ENCODE measurements at regions not wholly inside any gene's neighbourhood (a gene's known extent, or its start where the extent isn't known, plus 50 kb on each side); places are given as distances from the start of the nearest gene placed in this dataset.
"Not testable (repeated sequence)": the region's sequence is repeated elsewhere in the genome, so short reads cannot be mapped to it uniquely, and the experiment has no call there.

DNA sequence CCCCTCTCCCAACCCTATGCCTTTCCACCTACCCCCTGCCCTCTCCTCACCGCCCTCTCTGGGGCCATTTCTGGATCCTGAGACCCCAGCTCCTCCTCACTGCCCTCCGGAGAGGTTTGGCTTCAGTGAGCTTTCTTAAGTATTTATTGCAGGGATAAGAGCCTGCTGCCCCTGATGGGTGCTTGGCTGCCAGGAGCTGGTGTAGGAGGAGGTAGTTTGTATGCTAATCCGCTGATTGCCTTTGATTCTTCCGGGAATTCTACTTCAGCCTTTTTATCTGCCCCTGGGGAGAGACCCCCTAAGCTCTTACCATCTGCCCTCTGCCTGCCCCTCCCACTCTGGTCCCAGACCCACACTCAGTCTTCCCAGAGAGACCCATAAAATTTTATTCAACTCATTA is 263.5 kb upstream of the PODXL start:
- Histone ChIP-seq H3K4me1 (ENCODE audit: control insufficient read depth, insufficient read depth, low read length) (no peaks in the 10 kb centered on the region), H3K27me3 (ENCODE audit: control insufficient read depth, insufficient read depth) (no peaks in the 10 kb centered on the region), H3K9me3 (ENCODE audit: control insufficient read depth, low read length) (no peaks in the 10 kb centered on the region), H3K27ac (ENCODE audit: low read length) (no peak overlapping the region), H3K4me3 (ENCODE audit: low read length) (no peak overlapping the region)
- DNase-seq (no peak), ATAC-seq (no peak)
- WGBS = 46% methylated on average over 4 of the region's 4 CpGs
- intact Hi-C loops (cut with DNase I) = no loop called here

DNA sequence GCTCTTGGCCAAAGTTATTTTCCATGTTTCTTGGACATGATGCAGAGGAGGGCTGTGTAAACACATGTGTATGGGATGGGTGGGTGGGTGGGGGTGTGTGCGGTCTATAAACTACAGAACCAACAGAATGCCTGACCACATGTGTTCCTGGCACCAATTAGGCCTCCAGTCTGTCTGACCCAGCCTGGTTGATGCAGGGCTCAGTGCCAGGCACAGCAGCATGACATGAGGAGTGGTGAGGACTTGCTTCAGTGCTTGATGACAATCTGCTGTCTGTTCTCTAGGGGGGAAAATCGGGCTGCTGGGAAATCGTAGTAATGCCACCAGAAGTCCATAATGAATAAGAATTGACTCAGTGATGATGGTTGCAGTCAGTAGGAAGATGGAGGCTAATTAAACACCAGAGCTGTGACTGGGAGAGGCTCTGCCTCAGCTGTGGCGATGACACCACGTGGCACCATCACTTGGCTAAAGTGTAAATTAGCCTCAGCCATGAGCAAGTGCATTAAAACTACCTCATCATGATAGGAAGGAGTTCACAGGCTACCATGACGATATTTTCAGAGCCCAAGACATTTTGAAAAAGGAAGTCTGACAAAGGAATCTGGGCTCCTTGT is 260.1 kb upstream of the PODXL start:
- WGBS = 73% methylated on average over 6 of the region's 6 CpGs
- Histone ChIP-seq H3K4me1 (ENCODE audit: control insufficient read depth, insufficient read depth, low read length) (no peaks in the 10 kb centered on the region), H3K27me3 (ENCODE audit: control insufficient read depth, insufficient read depth) (no peaks in the 10 kb centered on the region), H3K4me3 (ENCODE audit: low read length) (no peak overlapping the region), H3K27ac (ENCODE audit: low read length) (no peak overlapping the region), H3K9me3 (ENCODE audit: control insufficient read depth, low read length) (no peaks in the 10 kb centered on the region)
- DNase-seq (no peak), ATAC-seq (no peak)
- intact Hi-C loops (cut with DNase I) = no loop called here

DNA sequence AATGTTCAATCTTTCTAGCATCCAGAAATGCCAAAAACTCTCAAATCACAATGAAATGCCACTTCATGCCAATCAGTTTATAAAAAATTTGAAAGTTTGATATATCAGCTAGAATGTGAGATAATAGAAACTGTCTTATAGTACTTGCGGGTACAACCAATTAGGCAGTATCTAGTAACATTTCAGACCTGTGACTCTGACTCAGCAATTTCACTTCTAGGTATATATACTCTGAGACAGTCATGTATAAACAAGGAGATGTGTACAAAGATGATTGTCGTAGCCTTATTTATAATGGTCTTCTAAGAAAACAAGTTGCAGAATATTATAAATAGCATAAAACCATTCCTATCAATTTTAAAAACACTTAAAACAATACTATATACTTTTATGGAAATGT is 252.3 kb upstream of the PODXL start:
- Histone ChIP-seq H3K4me3 (ENCODE audit: low read length) (no peak overlapping the region), H3K27ac (ENCODE audit: low read length) (no peak overlapping the region), H3K4me1 (ENCODE audit: control insufficient read depth, insufficient read depth, low read length) (no peaks in the 10 kb centered on the region), H3K9me3 (ENCODE audit: control insufficient read depth, low read length) (no peaks in the 10 kb centered on the region), H3K27me3 (ENCODE audit: control insufficient read depth, insufficient read depth) (peaks cover 4% of the 10 kb centered on the region)
- ATAC-seq (no peak), DNase-seq (no peak)
- intact Hi-C loops (cut with DNase I) = no loop called here
- WGBS = 88% methylated on average over 2 of the region's 2 CpGs

DNA sequence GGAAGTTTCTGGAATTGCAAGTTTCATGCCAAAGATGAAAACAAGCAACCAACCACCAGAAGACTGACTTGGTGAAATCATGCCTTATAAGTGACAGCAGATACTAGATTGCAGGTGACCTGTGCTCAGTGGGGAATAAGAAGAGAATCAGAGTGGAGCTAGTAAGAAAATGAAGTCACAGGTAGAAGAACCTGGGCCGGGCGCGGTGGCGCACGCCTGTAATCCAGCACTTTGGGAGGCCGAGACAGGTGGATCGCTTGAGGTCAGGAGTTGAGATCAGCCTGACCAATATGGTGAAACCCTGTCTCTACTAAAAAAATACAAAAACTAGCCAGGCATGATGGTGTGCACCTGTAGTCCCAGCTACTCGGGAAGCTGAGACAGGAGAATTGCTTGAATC is 251.7 kb upstream of the PODXL start:
- H3K9me3 ChIP-seq (ENCODE audit: control insufficient read depth, low read length); H3K4me3 ChIP-seq (ENCODE audit: low read length); intact Hi-C loops (cut with DNase I); DNase-seq; H3K27ac ChIP-seq (ENCODE audit: low read length); ATAC-seq; H3K27me3 ChIP-seq (ENCODE audit: control insufficient read depth, insufficient read depth); H3K4me1 ChIP-seq (ENCODE audit: control insufficient read depth, insufficient read depth, low read length): not testable (repeated sequence)
- WGBS = 91% methylated on average over 8 of the region's 8 CpGs

DNA sequence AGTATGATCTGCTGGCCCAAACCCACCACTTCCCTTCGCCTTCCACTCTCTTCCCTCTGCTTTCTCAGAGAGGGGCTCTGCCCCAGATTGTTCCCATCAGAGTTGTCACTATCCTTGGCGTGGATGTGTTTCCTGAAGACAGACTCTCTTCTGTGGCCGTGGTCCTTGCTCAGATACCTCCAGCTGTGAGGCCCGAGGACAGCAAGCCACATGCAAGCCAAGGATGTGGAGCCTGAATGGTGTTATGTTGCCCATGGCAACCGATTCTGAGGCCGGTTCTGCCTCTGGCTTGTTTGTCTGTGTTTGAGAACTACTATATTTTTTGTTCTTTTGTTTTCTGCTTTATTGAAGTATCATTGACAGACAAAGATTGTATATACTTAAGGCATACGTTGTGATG is 247.4 kb upstream of the PODXL start:
- ATAC-seq = no peak
- Histone ChIP-seq H3K4me1 (ENCODE audit: control insufficient read depth, insufficient read depth, low read length) (no peaks in the 10 kb centered on the region), H3K27ac (ENCODE audit: low read length) (no peak overlapping the region), H3K4me3 (ENCODE audit: low read length) (no peak overlapping the region), H3K27me3 (ENCODE audit: control insufficient read depth, insufficient read depth) (peaks cover 4% of the 10 kb centered on the region), H3K9me3 (ENCODE audit: control insufficient read depth, low read length) (no peaks in the 10 kb centered on the region)
- no peak for DNase-seq
- intact Hi-C loops (cut with DNase I) = no loop called here
- 55% methylated on average over 7 of the region's 7 CpGs for WGBS

DNA sequence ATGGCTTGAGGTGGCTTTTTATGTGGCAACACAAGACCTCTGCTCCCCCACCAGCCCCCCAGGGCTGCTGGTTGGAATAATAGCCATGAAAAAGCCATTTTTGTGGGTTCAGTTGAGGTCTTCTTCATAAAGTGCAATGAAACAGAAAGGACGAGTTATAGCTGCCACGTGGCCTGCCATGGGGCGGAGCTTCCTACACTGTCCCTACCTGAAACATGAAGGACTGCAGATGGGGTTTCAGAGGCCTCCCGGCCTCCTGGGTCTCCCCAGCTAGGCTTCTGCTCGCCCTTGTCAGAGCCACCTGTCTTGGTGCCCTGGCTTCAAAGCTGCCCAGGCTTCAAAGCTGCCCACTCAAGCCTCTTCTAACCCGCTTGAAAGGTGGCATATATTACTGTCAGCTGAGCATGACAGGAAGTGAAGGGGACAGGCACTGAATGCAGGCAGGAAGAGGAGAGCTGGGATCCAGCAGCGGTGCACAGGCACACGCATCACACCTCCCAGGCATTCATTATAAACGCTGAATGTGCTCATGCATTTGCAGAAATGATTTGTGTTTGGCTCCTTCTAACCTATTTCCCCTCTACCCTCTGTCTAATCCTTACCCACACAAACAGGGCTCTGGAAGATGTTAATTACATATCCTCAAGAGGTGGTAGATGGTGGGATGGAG is 245.9 kb upstream of the PODXL start:
- intact Hi-C loops (cut with DNase I) = no loop called here
- WGBS = 75% methylated on average over 9 of the region's 9 CpGs
- DNase-seq (no peak), ATAC-seq (peak in 1 of 2 donors; percentile 26)
- Histone ChIP-seq H3K27me3 (ENCODE audit: control insufficient read depth, insufficient read depth) (peaks cover 4% of the 10 kb centered on the region), H3K4me3 (ENCODE audit: low read length) (no peak overlapping the region), H3K9me3 (ENCODE audit: control insufficient read depth, low read length) (no peaks in the 10 kb centered on the region), H3K27ac (ENCODE audit: low read length) (no peak overlapping the region), H3K4me1 (ENCODE audit: control insufficient read depth, insufficient read depth, low read length) (no peaks in the 10 kb centered on the region)

DNA sequence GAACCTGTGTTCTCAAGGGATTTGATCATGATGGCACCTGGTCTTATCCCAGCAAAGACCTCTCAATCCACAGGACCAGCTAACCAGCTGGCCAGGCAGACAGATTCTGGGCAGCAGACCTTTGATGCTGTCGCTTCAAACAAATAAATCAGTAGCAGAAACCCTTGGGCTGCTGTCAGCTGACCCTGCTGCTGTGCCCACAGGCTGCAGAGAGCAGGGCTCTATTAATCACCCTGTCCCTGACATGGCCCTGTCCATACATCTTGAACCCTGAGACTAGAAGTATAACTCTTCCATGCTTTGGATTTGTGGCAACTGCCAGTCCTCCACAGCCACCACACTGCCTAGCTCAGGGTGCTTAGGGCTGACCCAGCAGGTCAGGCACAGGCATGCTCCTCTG is 244.1 kb upstream of the PODXL start:
- H3K9me3 ChIP-seq (ENCODE audit: control insufficient read depth, low read length) = no peaks in the 10 kb centered on the region
- no peak overlapping the region for H3K4me3 ChIP-seq (ENCODE audit: low read length)
- no peak overlapping the region for H3K27ac ChIP-seq (ENCODE audit: low read length)
- H3K27me3 ChIP-seq (ENCODE audit: control insufficient read depth, insufficient read depth) = no peaks in the 10 kb centered on the region
- intact Hi-C loops (cut with DNase I) = no loop called here
- 62% methylated on average over 1 of the region's 1 CpG for WGBS
- H3K4me1 ChIP-seq (ENCODE audit: control insufficient read depth, insufficient read depth, low read length) = no peaks in the 10 kb centered on the region
- DNase-seq (no peak), ATAC-seq (no peak)

DNA sequence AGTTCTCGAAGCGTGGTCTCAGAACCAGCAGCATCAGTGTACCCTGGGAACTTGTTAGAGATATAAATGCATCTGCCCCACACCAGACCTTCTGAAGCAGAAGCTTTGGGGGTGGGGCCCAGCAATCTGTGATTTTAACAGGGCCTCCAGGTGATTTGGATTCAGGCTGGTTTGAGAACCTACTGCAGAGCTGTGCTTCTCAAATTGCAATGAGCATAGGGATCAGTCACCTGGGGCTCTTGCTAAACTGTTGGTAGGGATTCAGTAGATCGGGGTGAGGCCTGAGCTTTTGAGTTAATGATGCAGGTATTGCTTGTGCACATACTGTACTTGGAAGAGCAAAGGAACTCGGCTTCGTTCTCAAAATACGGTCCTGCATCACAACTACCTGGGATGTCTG is 243.6 kb upstream of the PODXL start:
- no peak for DNase-seq
- H3K4me3 ChIP-seq (ENCODE audit: low read length) = no peak overlapping the region
- intact Hi-C loops (cut with DNase I) = no loop called here
- no peak overlapping the region for H3K27ac ChIP-seq (ENCODE audit: low read length)
- ATAC-seq = no peak
- no peaks in the 10 kb centered on the region for H3K4me1 ChIP-seq (ENCODE audit: control insufficient read depth, insufficient read depth, low read length)
- 65% methylated on average over 6 of the region's 6 CpGs for WGBS
- no peaks in the 10 kb centered on the region for H3K9me3 ChIP-seq (ENCODE audit: control insufficient read depth, low read length)
- no peaks in the 10 kb centered on the region for H3K27me3 ChIP-seq (ENCODE audit: control insufficient read depth, insufficient read depth)

DNA sequence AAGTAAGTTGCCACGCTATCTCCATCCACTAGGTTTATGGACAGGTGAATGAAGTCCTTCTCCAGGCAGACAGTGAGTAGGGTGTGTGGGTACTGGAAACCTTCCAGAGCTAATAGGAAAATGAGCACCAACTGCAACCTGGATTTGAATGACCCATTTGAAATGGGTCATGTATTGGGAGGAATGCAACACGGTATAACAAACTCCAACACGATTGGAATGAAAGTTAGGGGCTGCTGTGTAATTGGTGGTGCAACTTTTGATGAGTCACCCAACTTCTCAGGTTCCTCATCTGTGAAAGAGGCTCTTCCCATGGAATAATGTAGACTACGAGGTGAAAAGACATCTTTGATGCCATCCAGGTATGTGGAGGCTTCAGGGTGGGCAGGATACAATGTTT is 241.4 kb upstream of the PODXL start:
- WGBS = 78% methylated on average over 4 of the region's 4 CpGs
- DNase-seq (no peak), ATAC-seq (no peak)
- Histone ChIP-seq H3K4me3 (ENCODE audit: low read length) (no peak overlapping the region), H3K27ac (ENCODE audit: low read length) (no peak overlapping the region), H3K4me1 (ENCODE audit: control insufficient read depth, insufficient read depth, low read length) (no peaks in the 10 kb centered on the region), H3K27me3 (ENCODE audit: control insufficient read depth, insufficient read depth) (no peaks in the 10 kb centered on the region), H3K9me3 (ENCODE audit: control insufficient read depth, low read length) (no peaks in the 10 kb centered on the region)
- intact Hi-C loops (cut with DNase I) = no loop called here

DNA sequence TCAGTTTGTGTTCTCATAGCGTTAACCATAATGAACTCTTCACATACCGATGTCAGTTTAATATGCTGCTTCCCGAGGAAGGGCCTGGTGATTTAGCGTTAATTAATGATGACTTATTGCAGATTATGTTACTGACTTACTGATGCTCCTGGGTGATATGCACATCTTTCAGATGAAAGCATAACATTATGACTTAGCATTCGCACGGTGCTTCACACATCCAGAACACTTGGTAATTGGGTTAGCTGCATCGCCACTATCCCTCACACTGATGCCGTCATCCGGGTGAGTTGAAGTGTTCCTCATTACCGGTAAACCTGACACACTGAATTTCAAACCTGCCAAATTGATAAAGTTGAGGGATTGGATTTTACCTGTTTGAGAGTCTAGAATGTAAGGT is 239.0 kb upstream of the PODXL start:
- no peak for DNase-seq
- H3K4me3 ChIP-seq (ENCODE audit: low read length) = no peak overlapping the region
- no peaks in the 10 kb centered on the region for H3K27me3 ChIP-seq (ENCODE audit: control insufficient read depth, insufficient read depth)
- no peaks in the 10 kb centered on the region for H3K9me3 ChIP-seq (ENCODE audit: control insufficient read depth, low read length)
- H3K4me1 ChIP-seq (ENCODE audit: control insufficient read depth, insufficient read depth, low read length) = no peaks in the 10 kb centered on the region
- WGBS = 89% methylated on average over 10 of the region's 10 CpGs
- intact Hi-C loops (cut with DNase I) = no loop called here
- H3K27ac ChIP-seq (ENCODE audit: low read length) = no peak overlapping the region
- no peak for ATAC-seq

DNA sequence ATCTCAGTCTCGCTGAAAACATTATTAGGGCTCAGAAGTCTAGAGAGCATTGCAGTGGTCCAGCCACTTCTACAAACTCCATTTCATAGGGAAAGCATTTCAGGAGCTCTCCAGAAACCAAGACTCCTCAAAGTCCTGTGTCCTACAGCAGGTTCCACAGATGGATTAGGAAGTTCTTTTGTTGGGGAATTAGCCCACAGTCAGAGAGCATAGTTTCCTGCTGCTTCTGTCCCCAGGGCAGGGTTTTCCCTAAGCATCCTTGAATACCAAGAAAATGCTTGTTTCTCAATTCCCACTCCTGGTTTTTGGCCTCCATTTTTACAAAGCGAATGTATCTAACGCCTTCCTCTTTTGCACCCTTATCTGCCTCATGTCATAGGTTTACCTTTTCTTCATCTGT is 235.9 kb upstream of the PODXL start:
- DNase-seq (no peak), ATAC-seq (no peak)
- Histone ChIP-seq H3K4me3 (ENCODE audit: low read length) (no peak overlapping the region), H3K27ac (ENCODE audit: low read length) (no peak overlapping the region), H3K9me3 (ENCODE audit: control insufficient read depth, low read length) (no peaks in the 10 kb centered on the region), H3K4me1 (ENCODE audit: control insufficient read depth, insufficient read depth, low read length) (no peaks in the 10 kb centered on the region), H3K27me3 (ENCODE audit: control insufficient read depth, insufficient read depth) (no peaks in the 10 kb centered on the region)
- intact Hi-C loops (cut with DNase I) = no loop called here
- WGBS = 85% methylated on average over 3 of the region's 3 CpGs

DNA sequence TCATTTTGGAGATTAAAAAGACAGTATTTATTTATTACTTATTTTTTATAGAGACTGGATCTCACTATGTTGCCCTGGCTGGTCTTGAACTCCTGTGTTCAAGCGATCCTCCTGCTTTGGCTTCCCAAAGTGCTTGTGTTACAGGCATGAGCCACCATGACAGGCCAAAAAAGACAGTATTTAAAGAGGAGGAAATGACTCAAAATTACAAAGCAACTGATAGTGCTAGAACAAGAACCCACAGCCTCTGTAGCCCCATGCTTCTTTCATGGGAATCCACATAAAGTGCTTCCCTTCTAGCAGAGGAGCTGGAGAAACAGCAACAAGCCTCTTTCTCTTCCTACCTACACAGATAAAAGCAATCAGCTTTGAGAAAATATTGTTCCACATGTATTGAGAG is 230.7 kb upstream of the PODXL start:
- Histone ChIP-seq H3K4me3 (ENCODE audit: low read length) (no peak overlapping the region), H3K27me3 (ENCODE audit: control insufficient read depth, insufficient read depth) (no peaks in the 10 kb centered on the region), H3K9me3 (ENCODE audit: control insufficient read depth, low read length) (no peaks in the 10 kb centered on the region), H3K4me1 (ENCODE audit: control insufficient read depth, insufficient read depth, low read length) (no peaks in the 10 kb centered on the region), H3K27ac (ENCODE audit: low read length) (no peak overlapping the region)
- ATAC-seq (no peak), DNase-seq (no peak)
- intact Hi-C loops (cut with DNase I) = no loop called here
- 91% methylated on average over 1 of the region's 1 CpG for WGBS

All from right cardiac atrium (tissue), 5 donors.